OCI-LY7 (cell line): ENCODE measurements at regions not wholly inside any gene's neighbourhood (a gene's known extent, or its start where the extent isn't known, plus 50 kb on each side); places are given as distances from the start of the nearest gene placed in this dataset.

Experiments used
- BruUV-seq: library from RNA; stranded (reverse); fragments of 400-500 nt; replicated peaks from 2 replicates; lab custom pipeline; 2021; lab: Mats Ljungman, UMichigan
- CTCF ChIA-PET: fragments of 300-600 bp; sonication (Branson Sonifier 250); formaldehyde crosslinking; loops from one replicate; lab custom pipeline; 2022; ENCODE audit warnings: antibody characterized with exemption; ENCODE audit not compliant: unreplicated experiment; lab: Charles Lee
- POLR2A ChIA-PET: fragments of 300-600 bp; sonication (Branson Sonifier 250); formaldehyde crosslinking; loops from one replicate; lab custom pipeline; 2022; ENCODE audit warnings: antibody characterized with exemption; lab: Charles Lee
- DNase-seq: peaks from one replicate; pipeline ENCODE4 v3.0.0-alpha.2; 2015; ENCODE audit warnings: low spot score
- H2AFZ ChIP-seq: fragments of 200-600 bp; sonication (generic), shearing (Covaris generic); 2 replicates; pipeline ENCODE4 v1.6.1; 2014; ENCODE audit warnings: mild to moderate bottlenecking, antibody characterized with exemption, low read length, moderate library complexity
- H3K27ac ChIP-seq: fragments of 200-600 bp; sonication (generic); 2 replicates; pipeline ENCODE4 v1.5.1; 2014; ENCODE audit warnings: mixed run types, low read depth, mild to moderate bottlenecking, moderate library complexity, low read length, inconsistent platforms; ENCODE audit not compliant: poor library complexity, severe bottlenecking
- H3K36me3 ChIP-seq: fragments of 200-600 bp; sonication (generic); 2 replicates; pipeline ENCODE4 v1.6.1; 2014; ENCODE audit warnings: mild to moderate bottlenecking, antibody characterized with exemption, low read length, moderate library complexity, mixed read lengths; ENCODE audit not compliant: insufficient read depth
- H3K4me1 ChIP-seq: fragments of 200-600 bp; sonication (generic); 2 replicates; pipeline ENCODE4 v1.5.1; 2014; ENCODE audit warnings: mild to moderate bottlenecking, low read length; ENCODE audit not compliant: insufficient read depth, poor library complexity, severe bottlenecking
- H3K4me2 ChIP-seq: fragments of 200-600 bp; sonication (generic); 2 replicates; pipeline ENCODE4 v1.6.1; 2014; ENCODE audit warnings: mild to moderate bottlenecking, low read length
- H3K4me3 ChIP-seq: fragments of 200-600 bp; sonication (generic); 2 replicates; pipeline ENCODE4 v1.5.1; 2014; ENCODE audit warnings: mild to moderate bottlenecking, low read depth, low read length; ENCODE audit not compliant: poor library complexity, severe bottlenecking
- H3K79me2 ChIP-seq: fragments of 200-600 bp; sonication (generic); 2 replicates; pipeline ENCODE4 v1.6.1; 2016; ENCODE audit warnings: low read depth, mild to moderate bottlenecking, low read length, moderate library complexity, mixed read lengths; ENCODE audit not compliant: insufficient read depth
- H3K9me2 ChIP-seq: fragments of 200-600 bp; sonication (generic); 2 replicates; pipeline ENCODE4 v1.6.1; 2016; ENCODE audit warnings: mild to moderate bottlenecking, low read length, mixed read lengths; ENCODE audit not compliant: insufficient read depth
- H3K9me3 ChIP-seq: fragments of 200-600 bp; sonication (generic); 2 replicates; pipeline ENCODE4 v1.6.1; 2014; ENCODE audit warnings: mild to moderate bottlenecking, mixed run types, low read length, mixed read lengths
- H4K20me1 ChIP-seq: fragments of 200-600 bp; sonication (generic); 2 replicates; pipeline ENCODE4 v1.6.1; 2014; ENCODE audit warnings: mild to moderate bottlenecking, antibody characterized with exemption, low read length, moderate library complexity, mixed read lengths; ENCODE audit not compliant: insufficient read depth
- CTCF ChIP-seq: fragments of 200-600 bp; sonication (generic); conservative IDR thresholded peaks from 2 replicates; pipeline ENCODE4 v1.5.1; 2014; ENCODE audit warnings: mild to moderate bottlenecking, antibody characterized with exemption, low read length, moderate library complexity, mixed read lengths
- EZH2phosphoT487 ChIP-seq: fragments of 200-600 bp; sonication (generic); IDR thresholded peaks from 2 replicates; pipeline ENCODE4 v1.6.1; 2018; ENCODE audit warnings: low read depth, borderline replicate concordance, mild to moderate bottlenecking, mixed run types, antibody characterized with exemption, low read length, moderate library complexity, mixed read lengths
- intact Hi-C: fragments of 100-400 bp; cut with micrococcal nuclease; formaldehyde crosslinking; loops from one replicate; pipeline ENCODE4 v1.10.0; 2022; ENCODE audit not compliant: unreplicated experiment

GRCh38 chr10:3987143-3987974 is 202.3 kb upstream of the KLF6 start:
- intact Hi-C loops = no loop called here
- no peak overlapping the region for H2AFZ ChIP-seq
- TF ChIP-seq CTCF = no peak
- no peak for TF ChIP-seq EZH2phosphoT487

GRCh38 chr10:3986493-3987142 is 201.6 kb upstream of the KLF6 start:
- Histone ChIP-seq H3K79me2 (no peaks in the 10 kb centered on the region), H3K9me3 (no peaks in the 10 kb centered on the region), H3K36me3 (no peaks in the 10 kb centered on the region), H3K9me2 (no peaks in the 10 kb centered on the region), H3K4me1 (no peaks in the 10 kb centered on the region), H3K4me2 (no peak overlapping the region), H2AFZ (no peak overlapping the region), H3K27ac (no peak overlapping the region), H3K4me3 (no peak overlapping the region), H4K20me1 (no peaks in the 10 kb centered on the region)
- ChIA-PET POLR2A (no interaction called here), CTCF (no interaction called here)
- intact Hi-C loops = no loop called here
- BruUV-seq = no TSS peak
- TF ChIP-seq EZH2phosphoT487 = no peak
- no peak for TF ChIP-seq CTCF
- peak; percentile 5 for DNase-seq

More at GRCh38 chr10:3987143-3987974, 202.3 kb upstream of the KLF6 start:
- no peaks in the 10 kb centered on the region for H3K9me3 ChIP-seq
- H3K4me3 ChIP-seq = no peak overlapping the region
- H3K36me3 ChIP-seq = no peaks in the 10 kb centered on the region
- no peak overlapping the region for H3K4me2 ChIP-seq
- BruUV-seq = no TSS peak
- H4K20me1 ChIP-seq = no peaks in the 10 kb centered on the region
- H3K9me2 ChIP-seq = no peaks in the 10 kb centered on the region
- ChIA-PET POLR2A (interaction anchor here (0.5 kb wide), 1 partner anchor 11 kb away, joined by 4 read pairs; no protein-coding TSS in a partner anchor), CTCF (no interaction called here)
- no peaks in the 10 kb centered on the region for H3K79me2 ChIP-seq
- H3K4me1 ChIP-seq = no peaks in the 10 kb centered on the region
- DNase-seq = no peak
- H3K27ac ChIP-seq = no peak overlapping the region
